Left lung (tissue), 4 donors: ENCODE measurements at regions not wholly inside any gene's neighbourhood (a gene's known extent, or its start where the extent isn't known, plus 50 kb on each side); places are given as distances from the start of the nearest gene placed in this dataset.

Source experiments
- ATAC-seq: fragments of 200-7000 bp; cut with Tn5 transposase; one replicate; pipeline ENCODE4 v1.9.1; 2020; ENCODE audit warnings: moderate library complexity
- DNase-seq, 4 donors: peaks; one replicate each; pipeline ENCODE4 v3.0.0-alpha.2; 2013 to 2020
- H3K27ac ChIP-seq, 2 donors: fragments of 200-600 bp; sonication (generic) in 1 of 2; one replicate each; pipeline versions ENCODE4 v1.5.0 to v1.8.0; 2020 to 2021
- H3K27me3 ChIP-seq, 2 donors: fragments of 200-600 bp; sonication (generic) in 1 of 2; one replicate each; pipeline versions ENCODE4 v1.5.0 to v1.8.0; 2020 to 2021
- H3K36me3 ChIP-seq, 2 donors: fragments of 200-600 bp; sonication (generic) in 1 of 2; one replicate each; pipeline versions ENCODE4 v1.5.0 to v1.8.0; 2020 to 2021
- H3K4me1 ChIP-seq, 2 donors: fragments of 200-600 bp; one replicate each; pipeline ENCODE4 v1.8.0; 2021
- H3K4me3 ChIP-seq, 2 donors: fragments of 200-600 bp; sonication (generic) in 1 of 2; one replicate each; pipeline versions ENCODE4 v1.5.0 to v1.8.0; 2020 to 2021; ENCODE audit warnings: mild to moderate bottlenecking in 1 of 2
- H3K9me3 ChIP-seq, 2 donors: fragments of 200-600 bp; sonication (generic) in 1 of 2; one replicate each; pipeline versions ENCODE4 v1.5.0 to v1.8.0; 2020 to 2021
- CTCF ChIP-seq, 2 donors: fragments of 200-600 bp; sonication (generic) in 1 of 2; IDR thresholded peaks; one replicate each; pipeline versions ENCODE4 v1.5.0 to v1.8.0; 2021; ENCODE audit warnings: antibody characterized with exemption in 2 of 2
- intact Hi-C, 2 donors: fragments of 100-400 bp; cut with DNase I; formaldehyde crosslinking; loops; one replicate each; pipeline versions ENCODE4 v1.11.2 to v1.14.2; 2022
- donor health status: DM: no; HTN: yes; CAD: no.
- donor health status: DM: no; HTN: no; CAD: no.

GRCh38 chr22:27195494-27195893 is 538.1 kb downstream of the MIAT start:
- intact Hi-C loops: no loop called here
- ATAC-seq (no peak), DNase-seq (no peak)
- Histone ChIP-seq H3K36me3 (no peaks in the 10 kb centered on the region), H3K27ac (no peak overlapping the region), H3K4me1 (no peaks in the 10 kb centered on the region), H3K27me3 (no peaks in the 10 kb centered on the region), H3K4me3 (no peak overlapping the region), H3K9me3 (no peaks in the 10 kb centered on the region)
- no peak for TF ChIP-seq CTCF (IDR thresholded peaks at IDR 0.05)

GRCh38 chr22:27196606-27197005 is 539.2 kb downstream of the MIAT start:
- no peak for TF ChIP-seq CTCF (IDR thresholded peaks at IDR 0.05)
- intact Hi-C loops: no loop called here
- no peak overlapping the region for H3K27ac ChIP-seq
- H3K9me3 ChIP-seq: no peaks in the 10 kb centered on the region
- H3K4me3 ChIP-seq: no peak overlapping the region
- ATAC-seq (no peak), DNase-seq (no peak)
- H3K4me1 ChIP-seq: no peaks in the 10 kb centered on the region
- no peaks in the 10 kb centered on the region for H3K36me3 ChIP-seq
- H3K27me3 ChIP-seq: no peaks in the 10 kb centered on the region

- H3K27ac ChIP-seq: no peak overlapping the region
- DNase-seq: peak in 1 of 4 donors; percentile 39
- peak; percentile 41 for ATAC-seq
These were observed 539.7 kb downstream of the MIAT start for GRCh38 chr22:27197052-27197451.

GRCh38 chr22:27197618-27198017 is 540.2 kb downstream of the MIAT start:
- no peak for DNase-seq

More at GRCh38 chr22:27197052-27197451, 539.7 kb downstream of the MIAT start:
- no peak for TF ChIP-seq CTCF (IDR thresholded peaks at IDR 0.05)
- H3K9me3 ChIP-seq: no peaks in the 10 kb centered on the region
- H3K4me3 ChIP-seq: no peak overlapping the region
- H3K36me3 ChIP-seq: no peaks in the 10 kb centered on the region
- H3K27me3 ChIP-seq: no peaks in the 10 kb centered on the region
- H3K4me1 ChIP-seq: no peaks in the 10 kb centered on the region
- intact Hi-C loops: no loop called here

GRCh38 chr22:27198518-27199035 is 541.2 kb downstream of the MIAT start:
- H3K4me3 ChIP-seq: no peak overlapping the region
- H3K27me3 ChIP-seq: no peaks in the 10 kb centered on the region
- no peaks in the 10 kb centered on the region for H3K4me1 ChIP-seq
- ATAC-seq (no peak), DNase-seq (no peak)
- no peaks in the 10 kb centered on the region for H3K9me3 ChIP-seq
- no peak overlapping the region for H3K27ac ChIP-seq
- TF ChIP-seq CTCF (IDR thresholded peaks at IDR 0.05): no peak
- intact Hi-C loops: no loop called here
- H3K36me3 ChIP-seq: no peaks in the 10 kb centered on the region

More at GRCh38 chr22:27197618-27198017, 540.2 kb downstream of the MIAT start:
- Histone ChIP-seq H3K4me1 (no peaks in the 10 kb centered on the region), H3K36me3 (no peaks in the 10 kb centered on the region), H3K4me3 (no peak overlapping the region), H3K27me3 (no peaks in the 10 kb centered on the region), H3K9me3 (no peaks in the 10 kb centered on the region), H3K27ac (no peak overlapping the region)
- no peak for TF ChIP-seq CTCF (IDR thresholded peaks at IDR 0.05)
- intact Hi-C loops: no loop called here
- ATAC-seq: no peak
